Panc1 (cell line): ENCODE measurements at regions not wholly inside any gene's neighbourhood (a gene's known extent, or its start where the extent isn't known, plus 50 kb on each side); places are given as distances from the start of the nearest gene placed in this dataset.

Experiments
- CTCF ChIP-seq: fragments of 450-650 bp; IDR thresholded peaks from 2 replicates; pipeline ENCODE4 v1.5.1; 2017; ENCODE audit warnings: mild to moderate bottlenecking
- POLR2AphosphoS5 ChIP-seq: IDR thresholded peaks from 2 replicates; pipeline ENCODE4 v1.6.1; 2012; ENCODE audit warnings: mild to moderate bottlenecking, low read depth, low read length, moderate library complexity
- REST ChIP-seq, 2 experiments: IDR thresholded peaks; 2 replicates each; pipeline ENCODE4 v1.6.1; 2011 to 2012; ENCODE audit warnings: low read depth in 2 of 2, control low read depth in 1 of 2, low read length in 1 of 2, mild to moderate bottlenecking in 1 of 2, moderate library complexity in 1 of 2; ENCODE audit not compliant: insufficient read depth in 1 of 2
- SIN3A ChIP-seq: IDR thresholded peaks from 2 replicates; pipeline ENCODE4 v1.6.1; 2012; ENCODE audit warnings: low read depth, mild to moderate bottlenecking, low read length, moderate library complexity, borderline replicate concordance; ENCODE audit not compliant: insufficient read depth

DNA sequence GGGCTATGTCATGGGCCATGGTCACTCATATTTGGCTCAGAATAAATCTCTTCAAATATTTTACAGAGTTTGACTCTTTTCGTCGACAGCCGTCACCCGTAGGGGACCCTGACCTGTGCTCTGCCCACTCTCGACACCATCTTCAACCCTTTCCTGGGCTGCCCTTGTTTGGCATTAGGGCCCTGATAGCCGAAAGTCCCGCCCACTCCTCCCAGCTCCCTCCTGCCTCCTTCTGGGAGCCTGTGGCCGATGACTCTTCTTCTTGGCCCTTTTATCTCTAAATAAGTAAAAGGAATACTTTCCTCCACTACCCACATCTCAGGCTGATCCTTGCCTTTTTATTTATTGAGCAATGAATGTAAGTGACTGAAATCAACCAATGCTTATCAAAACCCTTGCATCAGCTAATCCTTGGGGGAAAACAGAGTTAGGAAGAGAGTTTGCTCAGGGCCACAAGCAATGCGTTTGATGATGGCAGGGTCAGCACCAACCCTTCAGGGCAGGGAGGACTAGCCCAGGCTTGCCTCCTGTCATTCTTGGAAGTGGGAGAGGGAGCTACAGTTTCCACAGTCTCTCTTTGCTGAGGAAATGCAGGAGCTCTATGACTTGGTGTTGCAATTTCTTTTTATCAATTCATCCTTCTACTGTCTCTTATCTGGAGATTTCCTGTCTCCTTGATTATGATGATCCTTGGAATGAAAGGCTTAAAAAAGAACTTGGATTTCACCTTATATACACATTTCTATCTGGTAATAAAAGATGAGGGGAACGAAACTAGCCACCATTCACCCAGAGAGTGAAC, 218.2 kb upstream of the PODXL start:
- TF ChIP-seq CTCF: no peak
- no peak for TF ChIP-seq POLR2AphosphoS5
- TF ChIP-seq REST (IDR thresholded peaks at IDR 0.05; ENCODE audit: insufficient read depth in 1 of 2, low read depth in 2 of 2, low read length in 1 of 2): no peak
- TF ChIP-seq SIN3A: no peak
